HG02884 (cell line): ENCODE measurements at regions not wholly inside any gene's neighbourhood (a gene's known extent, or its start where the extent isn't known, plus 50 kb on each side); places are given as distances from the start of the nearest gene placed in this dataset.

Experiments used
- ATAC-seq: cut with Tn5 transposase; IDR thresholded peaks from one replicate; pipeline ENCODE4 v1.9.1; 2021; ENCODE audit warnings: mild to moderate bottlenecking, moderate library complexity; ENCODE audit not compliant: unreplicated experiment

DNA sequence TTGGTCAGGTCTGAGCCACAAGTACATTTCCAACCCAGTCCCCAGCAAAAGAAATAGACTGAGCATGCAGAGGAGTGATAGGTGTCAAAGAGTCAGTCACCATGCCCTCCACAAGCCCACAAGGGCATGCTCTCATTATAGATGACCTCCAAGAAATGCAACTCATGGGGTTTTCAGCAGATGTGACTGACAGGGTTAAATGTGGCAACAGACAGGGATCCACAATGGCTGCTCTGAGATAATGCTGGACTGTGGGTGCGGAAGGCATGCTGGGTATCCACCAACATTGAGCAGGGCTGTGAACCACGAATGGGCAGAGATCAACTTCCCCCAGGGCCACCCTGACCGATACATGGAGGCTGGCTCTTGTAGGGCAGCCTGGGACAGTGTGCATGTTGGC lies 115.8 kb downstream of the BCOR start:
- no peak for ATAC-seq

DNA sequence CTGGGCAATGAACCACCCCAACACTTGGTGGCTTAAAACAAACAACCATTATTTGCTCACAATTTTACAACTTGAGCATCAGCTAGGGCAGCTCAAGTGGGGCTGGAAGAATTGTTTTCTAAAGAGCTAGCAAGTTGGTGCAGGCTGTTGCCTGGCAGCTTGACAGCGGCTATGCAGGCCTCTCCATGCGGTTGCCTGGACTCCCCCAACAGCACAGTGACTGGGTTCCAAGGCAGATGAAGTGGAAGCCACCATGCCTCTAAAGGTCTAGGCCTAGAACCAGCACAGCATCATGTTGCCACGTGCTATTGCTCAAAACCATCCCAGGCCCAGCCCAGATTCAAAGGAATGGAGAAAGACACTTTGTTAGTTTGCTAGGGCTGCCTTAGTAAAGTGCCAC lies 114.8 kb downstream of the BCOR start:
- no peak for ATAC-seq

DNA sequence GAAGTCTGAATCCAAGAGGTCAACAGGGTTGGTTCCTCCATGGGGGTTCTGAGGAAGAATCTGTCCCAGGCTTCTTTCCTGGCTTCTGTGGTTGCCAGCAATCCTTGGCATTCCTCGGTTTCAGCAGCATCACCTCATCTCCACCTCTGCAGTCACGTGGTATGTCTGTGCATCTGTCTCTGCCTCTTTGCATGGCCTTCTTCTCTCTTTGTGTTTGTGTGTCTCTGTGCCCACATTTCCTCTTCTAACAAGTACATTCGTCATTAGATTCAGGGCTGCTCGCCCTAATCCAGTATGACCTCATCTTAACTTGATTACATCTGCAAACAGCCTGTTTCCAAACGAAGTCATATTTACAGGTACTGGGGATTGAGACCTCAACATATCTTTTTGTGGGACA lies 114.0 kb downstream of the BCOR start:
- no peak for ATAC-seq

DNA sequence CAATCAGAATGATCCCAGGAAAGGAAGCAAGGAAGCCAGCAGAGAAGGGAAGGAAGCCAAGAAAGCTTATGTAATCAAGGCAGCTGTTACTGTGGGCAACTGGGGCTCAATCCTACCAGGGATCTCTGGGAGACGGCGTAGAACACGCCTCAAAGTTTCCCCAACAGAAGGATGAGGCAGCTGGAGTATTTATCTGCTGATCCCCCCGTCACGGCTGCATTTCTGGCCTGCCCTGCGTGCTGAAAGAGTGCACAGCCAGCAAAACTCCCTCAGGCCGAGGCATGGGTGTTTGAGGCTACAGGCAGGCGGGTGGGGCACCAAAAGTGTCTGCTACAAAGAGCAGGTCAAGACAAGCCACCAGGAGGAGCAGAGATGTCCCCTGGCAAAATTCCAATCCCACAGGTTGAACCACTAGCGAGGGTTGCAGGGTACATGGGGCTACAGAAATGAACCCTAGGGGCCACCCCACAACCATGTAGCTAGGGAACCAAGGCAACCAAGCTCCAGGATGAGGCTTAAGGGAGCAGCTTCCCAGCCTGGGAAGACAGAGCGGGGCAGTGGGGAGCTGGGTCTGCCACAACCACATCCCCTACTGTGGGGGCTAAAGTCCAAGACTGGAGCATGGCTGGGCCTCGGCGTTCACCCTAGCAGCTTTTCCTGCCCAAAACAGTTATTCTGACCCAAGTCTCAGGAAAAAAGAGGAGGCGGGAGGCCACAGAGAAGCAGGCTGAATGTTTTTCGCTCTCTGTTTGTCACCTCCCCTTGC lies 113.4 kb downstream of the BCOR start:
- no peak for ATAC-seq

DNA sequence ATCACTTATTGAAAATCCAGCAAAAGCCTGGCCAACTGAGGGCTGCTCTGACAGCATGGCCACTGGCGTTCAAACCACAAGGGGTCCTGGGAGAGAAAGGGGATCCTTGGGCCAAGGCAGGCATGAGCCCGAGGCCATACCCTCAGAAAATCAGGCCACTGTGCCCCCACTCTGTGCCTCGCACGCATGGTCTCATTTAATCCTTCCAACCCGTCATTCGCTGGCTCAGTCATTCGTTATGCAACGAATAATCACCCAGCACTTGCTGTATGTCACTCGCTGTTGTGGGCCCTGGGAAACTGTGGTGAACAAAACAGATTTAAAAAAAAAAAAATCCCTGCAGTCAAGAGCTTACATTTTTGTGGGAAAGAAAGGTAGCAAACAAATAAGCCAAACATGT lies 112.7 kb downstream of the BCOR start:
- no peak for ATAC-seq

DNA sequence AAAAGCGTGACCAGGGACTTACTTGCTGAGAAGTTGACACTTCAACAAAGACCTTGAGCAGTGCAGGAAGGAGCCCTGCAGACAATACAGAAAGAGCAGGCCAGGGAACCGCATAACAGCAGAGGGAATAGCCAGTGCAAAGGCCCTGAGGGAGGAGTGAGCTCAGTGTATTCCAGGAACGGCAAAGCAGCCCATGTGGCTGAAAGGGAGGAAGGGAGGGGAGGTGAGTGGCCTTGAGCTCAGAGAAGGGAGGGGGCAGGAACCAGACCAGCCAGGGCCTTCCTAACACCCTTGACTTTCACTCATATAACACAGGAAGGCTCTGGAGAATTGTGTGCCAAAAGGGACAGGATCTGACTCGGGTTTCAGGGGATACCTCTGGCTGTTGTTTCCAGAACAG lies 112.2 kb downstream of the BCOR start:
- ATAC-seq: no peak

DNA sequence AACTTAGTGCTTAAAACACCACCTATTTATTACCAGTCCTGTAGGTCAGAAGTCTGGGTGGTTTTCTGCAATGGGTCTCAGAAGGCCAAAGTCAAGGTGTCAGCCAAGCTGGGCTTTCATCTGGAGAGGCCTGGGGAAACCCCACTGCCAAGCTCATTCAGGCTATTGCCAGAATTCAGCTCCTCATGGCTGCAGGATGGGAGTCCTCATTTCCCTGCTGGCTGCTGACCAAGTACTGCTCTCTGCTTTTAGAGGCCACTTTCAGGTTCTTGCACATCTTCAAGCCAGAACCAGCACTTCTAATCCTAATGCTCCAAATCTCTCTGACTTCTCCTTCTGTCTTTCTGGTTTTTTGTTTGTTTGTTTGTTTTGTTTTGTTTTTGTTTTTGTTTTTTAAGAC lies 109.3 kb downstream of the BCOR start:
- no peak for ATAC-seq

DNA sequence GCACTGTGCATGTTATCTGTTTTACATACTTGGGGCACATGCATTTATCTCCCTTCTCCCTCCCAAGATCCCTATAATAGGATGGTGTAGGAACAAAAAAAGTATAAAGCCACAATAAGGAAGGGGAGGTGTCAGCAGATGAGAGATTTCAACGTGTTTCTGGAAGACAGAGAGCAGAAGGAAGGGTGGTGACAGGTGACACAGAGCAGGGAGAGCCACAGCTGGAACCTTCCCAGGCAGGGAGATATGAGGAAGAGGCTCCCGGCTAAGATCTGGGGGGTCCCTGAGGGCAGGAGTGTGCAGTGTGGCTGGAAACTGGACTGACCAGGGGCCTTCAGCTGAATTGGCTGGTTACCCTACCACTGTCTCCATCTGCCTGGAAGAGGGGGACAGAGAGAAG lies 107.4 kb downstream of the BCOR start:
- no peak for ATAC-seq

DNA sequence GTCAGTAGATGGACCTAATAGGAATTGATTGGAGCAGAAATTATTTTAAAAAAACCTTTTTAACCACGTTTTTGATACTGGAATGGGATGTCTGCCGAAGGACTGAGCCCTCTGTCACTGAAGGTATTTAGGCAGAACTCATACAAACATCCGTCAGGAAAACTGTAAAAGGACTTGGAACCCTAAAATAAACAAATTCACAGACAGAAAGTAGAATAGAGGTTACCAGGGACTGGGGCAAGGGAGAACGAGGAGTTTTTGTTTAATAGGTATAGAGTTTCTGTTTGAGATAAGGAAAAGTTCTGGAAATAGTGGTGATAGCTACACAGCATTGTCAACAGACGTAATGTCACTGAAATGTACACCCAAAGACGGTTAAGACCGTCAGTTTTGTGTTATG lies 105.5 kb downstream of the BCOR start:
- ATAC-seq: no peak

DNA sequence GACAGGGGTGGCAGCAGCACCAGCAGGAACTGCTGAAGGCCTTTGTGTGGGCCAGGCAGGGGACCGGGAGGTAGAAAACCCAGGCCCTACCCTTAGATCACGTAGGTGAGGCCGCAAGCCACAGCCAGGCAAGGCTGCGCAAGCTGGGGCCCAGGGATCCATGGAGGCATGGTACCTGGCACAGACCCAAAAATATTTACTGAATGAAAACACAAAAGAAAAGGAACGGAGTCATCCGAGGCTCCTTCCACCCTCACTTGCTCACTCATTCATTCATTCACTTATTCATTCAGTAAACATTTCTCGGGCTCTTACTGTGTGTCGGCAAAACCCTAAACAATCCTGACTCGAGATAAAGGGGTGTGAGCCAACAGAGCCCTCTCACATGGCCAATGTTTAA lies 102.3 kb downstream of the BCOR start:
- ATAC-seq: no peak

DNA sequence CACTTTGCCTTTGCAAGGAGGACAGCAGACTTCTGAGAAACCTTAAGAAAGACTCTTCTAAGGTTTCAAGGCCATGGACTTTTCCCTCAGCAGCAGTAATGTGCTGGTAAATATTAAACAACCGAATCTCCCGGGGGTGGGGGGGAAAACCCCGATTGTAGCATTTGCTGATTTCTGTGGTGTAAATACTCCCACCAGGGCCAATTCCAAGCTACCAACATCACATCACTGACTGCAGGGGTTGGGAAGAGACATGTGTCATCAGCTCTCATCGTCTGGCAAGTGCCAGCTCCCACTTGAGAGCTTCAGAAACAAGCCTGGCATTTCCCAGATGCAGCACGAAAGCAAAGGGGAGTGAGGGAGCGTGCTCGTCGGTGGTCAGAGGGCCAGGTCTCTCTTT lies 101.2 kb downstream of the BCOR start:
- no peak for ATAC-seq

DNA sequence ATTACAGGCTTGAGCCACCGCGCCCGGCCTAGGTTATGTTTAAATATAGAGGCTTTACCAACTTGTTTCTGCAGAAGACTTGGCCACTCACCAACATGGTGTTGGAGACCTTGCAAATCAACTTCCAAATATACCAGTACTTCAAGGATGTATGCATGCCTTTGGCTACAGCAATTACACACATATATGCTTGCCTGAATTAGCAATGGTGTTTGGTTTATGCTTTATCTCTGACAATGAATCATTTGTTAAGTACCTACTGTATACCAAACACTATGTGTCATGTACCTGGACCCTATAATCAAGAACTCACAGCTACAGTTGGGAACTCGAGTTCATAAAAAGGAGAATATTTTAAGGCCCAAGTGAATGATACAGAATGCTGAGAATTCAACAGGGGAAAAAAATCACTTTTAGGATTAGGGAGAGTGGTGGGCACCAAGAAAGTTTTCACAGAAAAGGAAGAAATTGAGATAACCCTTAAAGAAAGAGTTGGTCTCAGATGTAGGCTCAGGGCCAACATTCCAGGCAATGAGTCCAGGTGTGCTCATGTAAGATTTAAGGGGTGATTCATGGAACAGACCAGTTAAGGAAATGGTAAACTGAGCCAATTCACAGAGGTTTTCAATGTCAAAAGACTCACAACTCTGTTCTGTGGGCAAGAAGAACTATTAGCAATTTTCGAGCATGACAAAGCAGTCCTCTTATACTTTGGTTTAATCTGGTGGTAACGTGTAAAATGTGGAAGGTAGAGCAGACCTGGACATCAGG lies 98.9 kb downstream of the BCOR start:
- no peak for ATAC-seq
